HG03097 (cell line): ENCODE measurements at regions not wholly inside any gene's neighbourhood (a gene's known extent, or its start where the extent isn't known, plus 50 kb on each side); places are given as distances from the start of the nearest gene placed in this dataset.
"Not testable (repeated sequence)": the region's sequence is repeated elsewhere in the genome, so short reads cannot be mapped to it uniquely, and the experiment has no call there.

Source experiments
- ATAC-seq: cut with Tn5 transposase; IDR thresholded peaks from one replicate; pipeline ENCODE4 v1.9.1; 2021; ENCODE audit not compliant: unreplicated experiment, low FRiP score

GRCh38 chr17:30713805-30714204 lies 110.7 kb downstream of the CRLF3 start:
- ATAC-seq = not testable (repeated sequence)

GRCh38 chr17:30712859-30713258 lies 111.6 kb downstream of the CRLF3 start:
- ATAC-seq = not testable (repeated sequence)

GRCh38 chr17:30711626-30712507 lies 112.6 kb downstream of the CRLF3 start:
- not testable (repeated sequence) for ATAC-seq

- ATAC-seq = not testable (repeated sequence)
Observed at GRCh38 chr17:30711176-30711575, 113.3 kb downstream of the CRLF3 start.

GRCh38 chr17:30710276-30711088 lies 114.0 kb downstream of the CRLF3 start:
- not testable (repeated sequence) for ATAC-seq

- ATAC-seq = not testable (repeated sequence)
Observed at GRCh38 chr17:30709561-30710275, 114.8 kb downstream of the CRLF3 start.

- not testable (repeated sequence) for ATAC-seq
Observed at GRCh38 chr17:30709096-30709495, 115.4 kb downstream of the CRLF3 start.

GRCh38 chr17:30708241-30709078 lies 116.0 kb downstream of the CRLF3 start:
- ATAC-seq = not testable (repeated sequence)

- ATAC-seq = not testable (repeated sequence)
Observed at GRCh38 chr17:30707724-30708240, 116.7 kb downstream of the CRLF3 start.

GRCh38 chr17:30706461-30707335 lies 117.8 kb downstream of the CRLF3 start:
- not testable (repeated sequence) for ATAC-seq

GRCh38 chr17:30706004-30706403 lies 118.5 kb downstream of the CRLF3 start:
- not testable (repeated sequence) for ATAC-seq

GRCh38 chr17:30701498-30701989 lies 122.9 kb downstream of the CRLF3 start:
- ATAC-seq = no peak

GRCh38 chr17:30700833-30701232 lies 123.7 kb downstream of the CRLF3 start:
- ATAC-seq = not testable (repeated sequence)

GRCh38 chr17:30697619-30698460 lies 126.7 kb downstream of the CRLF3 start:
- ATAC-seq = peak; percentile 52

GRCh38 chr17:30696234-30696633 lies 128.3 kb downstream of the CRLF3 start:
- ATAC-seq = no peak

GRCh38 chr17:30695265-30695811 lies 129.2 kb downstream of the CRLF3 start:
- ATAC-seq = not testable (repeated sequence)

GRCh38 chr17:30693772-30694171 lies 130.7 kb downstream of the CRLF3 start:
- ATAC-seq = not testable (repeated sequence)
